ENCODE measurements at regions not wholly inside any gene's neighbourhood (a gene's known extent, or its start where the extent isn't known, plus 50 kb on each side); places are given as distances from the start of the nearest gene placed in this dataset.

DNA sequence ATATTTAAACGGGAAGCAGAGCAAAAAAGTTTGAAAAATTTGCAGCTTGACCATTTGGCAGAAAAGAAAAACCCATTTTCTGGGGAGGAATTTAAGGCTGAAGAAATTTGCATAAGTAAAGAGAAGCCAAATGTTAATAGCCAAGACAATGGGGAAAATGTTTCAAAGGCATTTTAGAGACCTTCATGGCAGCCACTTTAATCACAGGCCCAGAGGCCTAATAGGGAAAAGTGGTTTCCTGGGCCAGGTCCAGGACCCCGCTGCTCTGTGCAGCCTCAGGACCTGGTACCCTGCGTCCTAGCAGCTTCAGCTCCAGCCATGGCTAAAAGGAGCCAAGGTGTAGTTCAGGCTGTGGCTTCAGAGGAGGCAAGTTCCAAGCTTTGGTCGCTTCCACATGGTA lies 507.3 kb downstream of the SLCO4C1 start:
- Histone ChIP-seq H3K23ac (ENCODE audit: insufficient read length) (no peak overlapping the region), H3K14ac (ENCODE audit: insufficient read length) (no peak overlapping the region), H2AK5ac (ENCODE audit: low read depth, low read length) (no peak overlapping the region), H2BK20ac (ENCODE audit: low read length) (no peak overlapping the region), H3K9ac (replicated peaks in 1 of 4; ENCODE audit: extremely low read depth in 1 of 4, low read depth in 3 of 4, low read length in 3 of 4) (no peak overlapping the region), H3K27me3 (replicated peaks in 1 of 4; ENCODE audit: control insufficient read depth in 3 of 4, extremely low read depth in 1 of 4, insufficient read depth in 3 of 4, low read length in 3 of 4) (peaks cover 0 to 4% (median 0%) of the 10 kb centered on the region in 4 experiments; a peak in 3 of 7 replicates), H4K5ac (ENCODE audit: insufficient read length, low read depth, low read length) (no peak overlapping the region), H3K4me3 (ENCODE audit: extremely low read depth in 1 of 4, insufficient read depth in 2 of 4, low read depth in 3 of 4, low read length in 4 of 4) (no peak overlapping the region), H4K91ac (replicated peaks; ENCODE audit: insufficient read length, low read length) (no peak overlapping the region), H3K9me3 (ENCODE audit: insufficient read depth in 2 of 2, low read depth in 1 of 2, low read length in 1 of 2) (no peaks in the 10 kb centered on the region), H2BK5ac (ENCODE audit: low read depth, low read length) (no peak overlapping the region), H4K8ac (ENCODE audit: extremely low read depth, insufficient read depth, low read length) (no peak overlapping the region), H3K4me1 (replicated peaks in 1 of 4; ENCODE audit: control insufficient read depth in 3 of 4, insufficient read depth in 4 of 4, low read length in 3 of 4) (peaks cover 0 to 4% (median 2%) of the 10 kb centered on the region in 4 experiments; a peak in 3 of 7 replicates), H3K79me1 (ENCODE audit: low read depth, low read length) (no peaks in the 10 kb centered on the region), H3K18ac (ENCODE audit: extremely low read depth, low read length) (no peak overlapping the region), H2AFZ (ENCODE audit: low read length) (no peak overlapping the region), H2BK120ac (replicated peaks; ENCODE audit: low read depth, low read length) (no peak overlapping the region), H3K23me2 (ENCODE audit: low read depth, low read length) (no peaks in the 10 kb centered on the region), H2BK12ac (ENCODE audit: low read depth, low read length) (no peak overlapping the region), H3K79me2 (ENCODE audit: control insufficient read depth in 1 of 2, insufficient read depth in 2 of 2, low read length in 2 of 2) (no peaks in the 10 kb centered on the region), H3K36me3 (ENCODE audit: control insufficient read depth in 2 of 4, insufficient read depth in 4 of 4, low read length in 3 of 4) (no peaks in the 10 kb centered on the region), H3K27ac (ENCODE audit: low read depth, low read length) (no peak overlapping the region), H3K56ac (replicated peaks; ENCODE audit: insufficient read length, low read depth, low read length) (no peak overlapping the region), H3K4me2 (ENCODE audit: insufficient read depth in 1 of 2, low read depth in 2 of 2, low read length in 2 of 2) (no peak overlapping the region), H3K4ac (replicated peaks; ENCODE audit: insufficient read length, low read depth, low read length) (no peak overlapping the region), H4K20me1 (replicated peaks in 1 of 2; ENCODE audit: control insufficient read depth in 1 of 2, insufficient read depth in 2 of 2, low read length in 2 of 2) (no peaks in the 10 kb centered on the region), H2BK15ac (ENCODE audit: low read length) (no peak overlapping the region)
- POLR2A ChIA-PET (ENCODE audit: partially characterized antibody): no interaction called here
- FAIRE-seq (no peak), DNase-seq (ENCODE audit: low read depth in 1 of 2, low spot score in 2 of 2) (no peak)
- CTCF ChIA-PET (ENCODE audit: partially characterized antibody): interaction anchor here (1.5 kb wide), 1 partner anchor 59 kb away, joined by 3 read pairs; no protein-coding TSS in a partner anchor
- 72% methylated on average over 4 of the region's 4 CpGs; no CpG with 5 or more reads in 1 of the 2 experiments for WGBS, 2 experiments (ENCODE audit: extremely low coverage in 1 of 2, insufficient coverage in 1 of 2, insufficient read length in 1 of 2, insufficient replicate concordance in 2 of 2, low coverage in 1 of 2, low lambda C conversion rate in 2 of 2, missing lambda C conversion rate in 1 of 2)
- TF ChIP-seq RXRA (IDR thresholded peaks at IDR 0.05; ENCODE audit: insufficient read depth, low read depth, low read length) (no peak), FOSL1 (IDR thresholded peaks at IDR 0.05; ENCODE audit: insufficient read depth, low read depth, low read length) (no peak), RBBP5 (IDR thresholded peaks at IDR 0.05; ENCODE audit: borderline replicate concordance, low read depth, low read length) (no peak), POLR2AphosphoS5 (IDR thresholded peaks at IDR 0.05; ENCODE audit: low read depth, low read length) (no peak), SP2 (IDR thresholded peaks at IDR 0.05; ENCODE audit: low read length) (no peak), EP300 (IDR thresholded peaks at IDR 0.05; ENCODE audit: borderline replicate concordance in 1 of 2, low read depth in 2 of 2, low read length in 2 of 2) (no peak), TEAD4 (IDR thresholded peaks at IDR 0.05; ENCODE audit: low read depth, low read length) (no peak), CBX5 (IDR thresholded peaks at IDR 0.05; ENCODE audit: low read depth, low read length) (no peak), RFX5 (IDR thresholded peaks at IDR 0.05; ENCODE audit: borderline replicate concordance, low read depth, low read length) (no peak), SP4 (IDR thresholded peaks at IDR 0.05; ENCODE audit: low read length) (no peak), TAF1 (IDR thresholded peaks at IDR 0.05; ENCODE audit: low read depth, low read length) (no peak)
- TF ChIP-seq, protein P1, sequence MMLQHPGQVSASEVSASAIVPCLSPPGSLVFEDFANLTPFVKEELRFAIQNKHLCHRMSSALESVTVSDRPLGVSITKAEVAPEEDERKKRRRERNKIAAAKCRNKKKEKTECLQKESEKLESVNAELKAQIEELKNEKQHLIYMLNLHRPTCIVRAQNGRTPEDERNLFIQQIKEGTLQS (IDR thresholded peaks at IDR 0.05; ENCODE audit: insufficient read depth, low read depth, low read length): no peak
- TF ChIP-seq, protein P2, sequence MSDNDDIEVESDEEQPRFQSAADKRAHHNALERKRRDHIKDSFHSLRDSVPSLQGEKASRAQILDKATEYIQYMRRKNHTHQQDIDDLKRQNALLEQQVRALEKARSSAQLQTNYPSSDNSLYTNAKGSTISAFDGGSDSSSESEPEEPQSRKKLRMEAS (IDR thresholded peaks at IDR 0.05): no peak

All from H1 (cell line).